NCI-H146 treated with DMSO at 0.1 percent for 48 hours (cell line): ENCODE measurements at regions not wholly inside any gene's neighbourhood (a gene's known extent, or its start where the extent isn't known, plus 50 kb on each side); places are given as distances from the start of the nearest gene placed in this dataset.
"Not testable (repeated sequence)": the region's sequence is repeated elsewhere in the genome, so short reads cannot be mapped to it uniquely, and the experiment has no call there.

ENCODE experiments used
- DNase-seq: peaks from one replicate; lab custom pipeline; 2025; ENCODE audit not compliant: unreplicated experiment; lab: John Stamatoyannopoulos, UW

GRCh38 chr6:10184371-10185227 lies 230.3 kb downstream of the TFAP2A start:
- no peak for DNase-seq

- peak; percentile 78 for DNase-seq
Observed at GRCh38 chr6:10180138-10181074, 234.5 kb downstream of the TFAP2A start.

GRCh38 chr6:10177704-10178103 lies 237.2 kb downstream of the TFAP2A start:
- DNase-seq: no peak

- DNase-seq: no peak
Observed at GRCh38 chr6:10175362-10175761, 239.5 kb downstream of the TFAP2A start.

GRCh38 chr6:10174761-10175160 lies 240.1 kb downstream of the TFAP2A start:
- DNase-seq: no peak

GRCh38 chr6:10174056-10174455 lies 240.8 kb downstream of the TFAP2A start:
- no peak for DNase-seq

GRCh38 chr6:10171706-10172105 lies 243.2 kb downstream of the TFAP2A start:
- not testable (repeated sequence) for DNase-seq

- no peak for DNase-seq
Observed at GRCh38 chr6:10170816-10171215, 244.1 kb downstream of the TFAP2A start.

- no peak for DNase-seq
Observed at GRCh38 chr6:10166031-10166430, 248.8 kb downstream of the TFAP2A start.

GRCh38 chr6:10163203-10163962 lies 251.5 kb downstream of the TFAP2A start:
- peak; percentile 23 for DNase-seq

GRCh38 chr6:10156875-10157274 lies 258.0 kb downstream of the TFAP2A start:
- DNase-seq: no peak

GRCh38 chr6:10154251-10154650 lies 260.6 kb downstream of the TFAP2A start:
- DNase-seq: no peak

GRCh38 chr6:10151144-10151915 lies 263.5 kb downstream of the TFAP2A start:
- DNase-seq: peak; percentile 69

GRCh38 chr6:10149603-10150002 lies 265.3 kb downstream of the TFAP2A start:
- DNase-seq: no peak

GRCh38 chr6:10146715-10147451 lies 268.0 kb downstream of the TFAP2A start:
- DNase-seq: no peak

- DNase-seq: no peak
Observed at GRCh38 chr6:10144772-10145171, 270.1 kb downstream of the TFAP2A start.

GRCh38 chr6:10141746-10142443 lies 273.0 kb downstream of the TFAP2A start:
- DNase-seq: no peak

GRCh38 chr6:10140824-10141223 lies 274.1 kb downstream of the TFAP2A start:
- DNase-seq: peak; percentile 20

GRCh38 chr6:10140136-10140535 lies 274.7 kb downstream of the TFAP2A start:
- DNase-seq: no peak
